ENCODE measurements at regions not wholly inside any gene's neighbourhood (a gene's known extent, or its start where the extent isn't known, plus 50 kb on each side); places are given as distances from the start of the nearest gene placed in this dataset.

GRCh38 chr12:92051441-92051840 lies 94.2 kb downstream of the BTG1 start:
- no peak for ATAC-seq (ENCODE audit: insufficient read depth, low FRiP score)
- no peak for TF ChIP-seq CTCF (IDR thresholded peaks at IDR 0.05; ENCODE audit: control extremely low read depth, extremely low read depth)
- Histone ChIP-seq H3K27ac (ENCODE audit: low read depth in 1 of 2, low read length in 1 of 2) (no peak overlapping the region), H3K4me3 (no peak overlapping the region), H3K27me3 (ENCODE audit: control insufficient read depth in 3 of 3, insufficient read depth in 3 of 3, low read length in 2 of 3) (no peaks in the 10 kb centered on the region), H3K9ac (ENCODE audit: insufficient read depth in 1 of 2, low read length in 2 of 2) (no peak overlapping the region), H3K36me3 (ENCODE audit: control insufficient read depth in 4 of 4, insufficient read depth in 4 of 4, low read length in 4 of 4) (no peaks in the 10 kb centered on the region), H3K4me1 (ENCODE audit: control insufficient read depth in 5 of 5, insufficient read depth in 5 of 5, low read length in 5 of 5) (peaks cover 0 to 4% (median 0%) of the 10 kb centered on the region in 5 donors), H3K9me3 (ENCODE audit: control insufficient read depth in 4 of 4, insufficient read depth in 3 of 4, low read length in 3 of 4) (peaks cover 0 to 2% (median 0%) of the 10 kb centered on the region in 4 donors)
- DNase-seq = no peak
- 95 to 96% methylated on average over 2 of the region's 2 CpGs for WGBS, 2 donors

GRCh38 chr12:92049403-92049802 lies 96.2 kb downstream of the BTG1 start:
- Histone ChIP-seq H3K9ac (ENCODE audit: insufficient read depth in 1 of 2, low read length in 2 of 2) (no peak overlapping the region), H3K4me1 (ENCODE audit: control insufficient read depth in 5 of 5, insufficient read depth in 5 of 5, low read length in 5 of 5) (peaks cover 0 to 9% (median 0%) of the 10 kb centered on the region in 5 donors), H3K9me3 (ENCODE audit: control insufficient read depth in 4 of 4, insufficient read depth in 3 of 4, low read length in 3 of 4) (peaks cover 0 to 2% (median 0%) of the 10 kb centered on the region in 4 donors), H3K27ac (ENCODE audit: low read depth in 1 of 2, low read length in 1 of 2) (no peak overlapping the region), H3K36me3 (ENCODE audit: control insufficient read depth in 4 of 4, insufficient read depth in 4 of 4, low read length in 4 of 4) (no peaks in the 10 kb centered on the region), H3K27me3 (ENCODE audit: control insufficient read depth in 3 of 3, insufficient read depth in 3 of 3, low read length in 2 of 3) (no peaks in the 10 kb centered on the region), H3K4me3 (no peak overlapping the region)
- no peak for DNase-seq
- ATAC-seq (ENCODE audit: insufficient read depth, low FRiP score) = no peak
- no peak for TF ChIP-seq CTCF (IDR thresholded peaks at IDR 0.05; ENCODE audit: control extremely low read depth, extremely low read depth)
- WGBS, 2 donors = 82 to 85% methylated on average over 3 of the region's 3 CpGs

- Histone ChIP-seq H3K4me1 (ENCODE audit: control insufficient read depth in 5 of 5, insufficient read depth in 5 of 5, low read length in 5 of 5) (peaks cover 0 to 9% (median 0%) of the 10 kb centered on the region in 5 donors), H3K27me3 (ENCODE audit: control insufficient read depth in 3 of 3, insufficient read depth in 3 of 3, low read length in 2 of 3) (no peaks in the 10 kb centered on the region), H3K9ac (ENCODE audit: insufficient read depth in 1 of 2, low read length in 2 of 2) (no peak overlapping the region), H3K4me3 (no peak overlapping the region), H3K27ac (ENCODE audit: low read depth in 1 of 2, low read length in 1 of 2) (no peak overlapping the region), H3K9me3 (ENCODE audit: control insufficient read depth in 4 of 4, insufficient read depth in 3 of 4, low read length in 3 of 4) (peaks cover 0 to 2% (median 0%) of the 10 kb centered on the region in 4 donors), H3K36me3 (ENCODE audit: control insufficient read depth in 4 of 4, insufficient read depth in 4 of 4, low read length in 4 of 4) (no peaks in the 10 kb centered on the region)
- WGBS, 2 donors = 96 to 98% methylated on average over 2 of the region's 2 CpGs
- no peak for TF ChIP-seq CTCF (IDR thresholded peaks at IDR 0.05; ENCODE audit: control extremely low read depth, extremely low read depth)
- ATAC-seq (ENCODE audit: insufficient read depth, low FRiP score) = no peak
- no peak for DNase-seq
Measured at GRCh38 chr12:92047393-92047826, 98.2 kb downstream of the BTG1 start.
